ENCODE measurements at regions not wholly inside any gene's neighbourhood (a gene's known extent, or its start where the extent isn't known, plus 50 kb on each side); places are given as distances from the start of the nearest gene placed in this dataset.

DNA sequence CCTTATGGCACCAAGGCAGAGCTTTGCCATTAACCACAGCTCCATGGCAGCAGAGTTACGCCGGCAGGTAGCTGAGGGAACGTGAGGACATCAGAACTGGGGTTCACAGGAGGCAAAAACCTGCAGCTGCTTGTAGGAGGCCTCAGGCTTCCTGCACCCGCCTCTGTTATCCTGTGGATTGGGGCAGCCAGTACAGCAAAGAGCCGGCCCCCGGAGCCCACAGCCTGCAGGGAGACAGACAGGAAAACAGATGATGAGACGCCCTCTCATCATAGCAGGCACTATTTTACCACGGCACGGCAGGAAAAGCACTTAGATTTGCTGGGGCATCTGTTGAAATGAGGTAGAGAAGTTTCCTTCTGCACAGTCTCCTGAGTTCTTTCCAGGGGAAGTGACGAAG lies 870.3 kb downstream of the TBC1D22A start:
- TF ChIP-seq, protein P1, sequence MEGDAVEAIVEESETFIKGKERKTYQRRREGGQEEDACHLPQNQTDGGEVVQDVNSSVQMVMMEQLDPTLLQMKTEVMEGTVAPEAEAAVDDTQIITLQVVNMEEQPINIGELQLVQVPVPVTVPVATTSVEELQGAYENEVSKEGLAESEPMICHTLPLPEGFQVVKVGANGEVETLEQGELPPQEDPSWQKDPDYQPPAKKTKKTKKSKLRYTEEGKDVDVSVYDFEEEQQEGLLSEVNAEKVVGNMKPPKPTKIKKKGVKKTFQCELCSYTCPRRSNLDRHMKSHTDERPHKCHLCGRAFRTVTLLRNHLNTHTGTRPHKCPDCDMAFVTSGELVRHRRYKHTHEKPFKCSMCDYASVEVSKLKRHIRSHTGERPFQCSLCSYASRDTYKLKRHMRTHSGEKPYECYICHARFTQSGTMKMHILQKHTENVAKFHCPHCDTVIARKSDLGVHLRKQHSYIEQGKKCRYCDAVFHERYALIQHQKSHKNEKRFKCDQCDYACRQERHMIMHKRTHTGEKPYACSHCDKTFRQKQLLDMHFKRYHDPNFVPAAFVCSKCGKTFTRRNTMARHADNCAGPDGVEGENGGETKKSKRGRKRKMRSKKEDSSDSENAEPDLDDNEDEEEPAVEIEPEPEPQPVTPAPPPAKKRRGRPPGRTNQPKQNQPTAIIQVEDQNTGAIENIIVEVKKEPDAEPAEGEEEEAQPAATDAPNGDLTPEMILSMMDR (IDR thresholded peaks at IDR 0.05; ENCODE audit: low read depth, low read length) = no peak
- TF ChIP-seq POLR2A (IDR thresholded peaks at IDR 0.05; ENCODE audit: extremely low read depth, insufficient read length) (no peak), MYC (IDR thresholded peaks at IDR 0.05; ENCODE audit: low read depth, low read length) (no peak)
- TF ChIP-seq, protein P2, sequence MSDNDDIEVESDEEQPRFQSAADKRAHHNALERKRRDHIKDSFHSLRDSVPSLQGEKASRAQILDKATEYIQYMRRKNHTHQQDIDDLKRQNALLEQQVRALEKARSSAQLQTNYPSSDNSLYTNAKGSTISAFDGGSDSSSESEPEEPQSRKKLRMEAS (IDR thresholded peaks at IDR 0.05; ENCODE audit: low read depth, low read length) = no peak

Measured in NB4 (cell line).